Loucy (cell line): ENCODE measurements at regions not wholly inside any gene's neighbourhood (a gene's known extent, or its start where the extent isn't known, plus 50 kb on each side); places are given as distances from the start of the nearest gene placed in this dataset.

ENCODE experiments used
- H2AFZ ChIP-seq: fragments of 200-600 bp; sonication (generic); 2 replicates; pipeline ENCODE4 v1.6.0; 2016; ENCODE audit warnings: antibody characterized with exemption, mild to moderate bottlenecking, low read length, moderate library complexity
- H3F3A ChIP-seq: fragments of 200-600 bp; 2 replicates; pipeline ENCODE4 v1.6.0; 2016; ENCODE audit warnings: antibody characterized with exemption, low read depth, mild to moderate bottlenecking
- H3K27me3 ChIP-seq: fragments of 200-600 bp; sonication (generic); 2 replicates; pipeline ENCODE4 v1.6.1; 2014; ENCODE audit warnings: low read length, mild to moderate bottlenecking; ENCODE audit not compliant: insufficient read depth, poor library complexity, severe bottlenecking
- H3K36me3 ChIP-seq: fragments of 200-600 bp; sonication (generic); 2 replicates; pipeline ENCODE4 v1.6.1; 2016; ENCODE audit warnings: low read length; ENCODE audit not compliant: insufficient read depth
- H3K4me1 ChIP-seq: fragments of 200-600 bp; sonication (generic); 2 replicates; pipeline ENCODE4 v1.5.1; 2014; ENCODE audit warnings: low read length, mild to moderate bottlenecking; ENCODE audit not compliant: insufficient read depth, poor library complexity, severe bottlenecking
- H3K4me2 ChIP-seq: fragments of 200-600 bp; sonication (generic); 2 replicates; pipeline ENCODE4 v1.6.0; 2014; ENCODE audit warnings: antibody characterized with exemption, low read length, low read depth, mild to moderate bottlenecking; ENCODE audit not compliant: poor library complexity, severe bottlenecking
- H3K4me3 ChIP-seq: fragments of 200-600 bp; sonication (generic); 2 replicates; pipeline ENCODE4 v1.5.1; 2014; ENCODE audit warnings: low read length, mild to moderate bottlenecking, mixed read lengths; ENCODE audit not compliant: poor library complexity, severe bottlenecking
- H3K79me2 ChIP-seq: fragments of 200-600 bp; sonication (generic); 2 replicates; pipeline ENCODE4 v1.6.1; 2014; ENCODE audit warnings: low read length; ENCODE audit not compliant: insufficient read depth
- H3K9ac ChIP-seq: fragments of 200-600 bp; sonication (generic); 2 replicates; pipeline ENCODE4 v1.6.0; 2014; ENCODE audit warnings: mild to moderate bottlenecking, low read depth, low read length, moderate library complexity; ENCODE audit not compliant: poor library complexity, severe bottlenecking
- H3K9me2 ChIP-seq: fragments of 200-600 bp; sonication (generic); replicated peaks from 2 replicates; pipeline ENCODE4 v1.6.1; 2016; ENCODE audit warnings: low read depth, low read length, mixed read lengths
- H3K9me3 ChIP-seq: fragments of 200-600 bp; sonication (generic); 2 replicates; pipeline ENCODE4 v1.6.1; 2014; ENCODE audit warnings: mild to moderate bottlenecking, antibody characterized with exemption, low read length, low read depth; ENCODE audit not compliant: insufficient read depth
- H4K20me1 ChIP-seq: fragments of 200-600 bp; sonication (generic); 2 replicates; pipeline ENCODE4 v1.6.0; 2014; ENCODE audit warnings: antibody characterized with exemption, low read length, mild to moderate bottlenecking; ENCODE audit not compliant: insufficient read depth, poor library complexity, severe bottlenecking
- EZH2phosphoT487 ChIP-seq: fragments of 200-600 bp; IDR thresholded peaks from 2 replicates; pipeline ENCODE4 v1.6.1; 2018; ENCODE audit warnings: antibody characterized with exemption, mild to moderate bottlenecking, moderate library complexity, borderline replicate concordance
- TF ChIP-seq, protein P1 (sequence below): fragments of 200-600 bp; sonication (generic); conservative IDR thresholded peaks from 2 replicates; pipeline ENCODE4 v1.5.1; 2014; ENCODE audit warnings: mild to moderate bottlenecking, antibody characterized with exemption, low read length

DNA sequence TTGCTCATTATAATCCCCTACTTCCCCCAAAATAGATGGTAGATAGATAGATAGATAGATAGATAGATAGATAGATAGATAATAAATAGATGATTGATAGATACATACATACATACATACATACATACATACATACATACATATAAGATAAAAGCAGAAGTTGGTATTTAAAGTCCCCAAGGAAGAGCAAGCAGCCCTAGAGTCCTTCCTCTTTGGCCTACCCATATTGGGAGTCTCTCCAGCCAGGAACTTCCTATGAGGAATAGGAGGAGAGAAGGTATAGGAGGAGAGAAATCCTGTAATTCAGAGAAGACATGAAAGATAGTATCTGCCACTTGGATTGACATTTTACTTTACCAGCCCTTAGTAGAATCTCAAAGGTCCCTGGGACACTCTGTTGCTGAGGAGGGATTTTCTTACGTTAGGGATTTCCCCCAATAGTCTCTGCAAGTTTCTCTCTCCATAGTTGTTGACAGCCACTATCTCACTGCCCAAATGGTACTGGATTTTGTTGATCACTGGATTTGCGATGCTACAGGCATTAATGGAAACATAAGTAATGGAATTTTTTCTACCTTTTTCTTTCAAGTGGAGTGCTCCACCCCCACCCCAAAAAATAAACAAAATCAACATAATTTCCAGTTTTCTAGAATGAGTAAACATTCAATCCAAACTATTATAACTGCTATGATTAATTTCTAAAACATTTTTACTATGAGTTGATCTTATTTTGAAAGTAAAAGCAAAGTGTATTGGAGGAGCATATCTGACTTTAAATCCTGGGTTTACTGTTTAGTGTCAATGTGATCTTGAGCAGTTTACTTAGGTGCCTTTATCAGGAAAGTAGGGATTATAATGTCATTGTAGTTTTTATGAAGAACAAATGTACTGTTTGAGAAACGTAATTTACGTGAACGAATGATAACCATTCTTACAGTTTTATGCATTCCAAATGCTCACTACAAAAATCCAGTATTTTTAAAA lies 93.2 kb upstream of the TNFSF4 start:
- Histone ChIP-seq H2AFZ (no peak overlapping the region), H4K20me1 (no peaks in the 10 kb centered on the region), H3K9me3 (no peaks in the 10 kb centered on the region), H3F3A (no peaks in the 10 kb centered on the region), H3K36me3 (no peaks in the 10 kb centered on the region), H3K79me2 (no peaks in the 10 kb centered on the region), H3K4me3 (no peak overlapping the region), H3K4me1 (peaks cover 16% of the 10 kb centered on the region), H3K9ac (no peak overlapping the region), H3K27me3 (no peaks in the 10 kb centered on the region), H3K4me2 (no peak overlapping the region), H3K9me2 (no peaks in the 10 kb centered on the region)
- no peak for TF ChIP-seq EZH2phosphoT487
- TF ChIP-seq, protein P1, sequence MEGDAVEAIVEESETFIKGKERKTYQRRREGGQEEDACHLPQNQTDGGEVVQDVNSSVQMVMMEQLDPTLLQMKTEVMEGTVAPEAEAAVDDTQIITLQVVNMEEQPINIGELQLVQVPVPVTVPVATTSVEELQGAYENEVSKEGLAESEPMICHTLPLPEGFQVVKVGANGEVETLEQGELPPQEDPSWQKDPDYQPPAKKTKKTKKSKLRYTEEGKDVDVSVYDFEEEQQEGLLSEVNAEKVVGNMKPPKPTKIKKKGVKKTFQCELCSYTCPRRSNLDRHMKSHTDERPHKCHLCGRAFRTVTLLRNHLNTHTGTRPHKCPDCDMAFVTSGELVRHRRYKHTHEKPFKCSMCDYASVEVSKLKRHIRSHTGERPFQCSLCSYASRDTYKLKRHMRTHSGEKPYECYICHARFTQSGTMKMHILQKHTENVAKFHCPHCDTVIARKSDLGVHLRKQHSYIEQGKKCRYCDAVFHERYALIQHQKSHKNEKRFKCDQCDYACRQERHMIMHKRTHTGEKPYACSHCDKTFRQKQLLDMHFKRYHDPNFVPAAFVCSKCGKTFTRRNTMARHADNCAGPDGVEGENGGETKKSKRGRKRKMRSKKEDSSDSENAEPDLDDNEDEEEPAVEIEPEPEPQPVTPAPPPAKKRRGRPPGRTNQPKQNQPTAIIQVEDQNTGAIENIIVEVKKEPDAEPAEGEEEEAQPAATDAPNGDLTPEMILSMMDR, result no peak

DNA sequence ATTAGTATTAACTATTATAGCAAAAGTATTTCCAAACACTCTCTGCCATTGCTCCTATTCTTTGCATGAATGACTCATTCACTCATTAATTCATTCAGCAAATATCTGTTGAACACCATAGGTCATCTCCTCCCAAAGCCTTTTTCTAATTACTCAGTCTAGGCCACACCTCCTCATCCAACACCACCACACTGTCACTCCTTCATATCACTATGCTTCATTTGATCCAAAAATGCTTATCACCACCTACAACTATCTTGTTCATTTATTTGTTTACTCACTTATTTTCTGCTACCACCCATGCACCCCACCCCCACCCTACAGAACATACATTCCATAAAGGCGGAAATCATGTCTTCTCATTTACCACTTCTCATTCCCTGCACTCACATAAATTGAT lies 94.4 kb upstream of the TNFSF4 start:
- Histone ChIP-seq H3F3A (no peaks in the 10 kb centered on the region), H3K9ac (no peak overlapping the region), H3K4me2 (no peak overlapping the region), H4K20me1 (no peaks in the 10 kb centered on the region), H3K79me2 (no peaks in the 10 kb centered on the region), H3K4me3 (no peak overlapping the region), H3K9me2 (no peaks in the 10 kb centered on the region), H3K36me3 (no peaks in the 10 kb centered on the region), H3K9me3 (no peaks in the 10 kb centered on the region), H2AFZ (no peak overlapping the region), H3K4me1 (peaks cover 16% of the 10 kb centered on the region), H3K27me3 (no peaks in the 10 kb centered on the region)
- TF ChIP-seq, protein P1, result no peak
- TF ChIP-seq EZH2phosphoT487, result no peak

DNA sequence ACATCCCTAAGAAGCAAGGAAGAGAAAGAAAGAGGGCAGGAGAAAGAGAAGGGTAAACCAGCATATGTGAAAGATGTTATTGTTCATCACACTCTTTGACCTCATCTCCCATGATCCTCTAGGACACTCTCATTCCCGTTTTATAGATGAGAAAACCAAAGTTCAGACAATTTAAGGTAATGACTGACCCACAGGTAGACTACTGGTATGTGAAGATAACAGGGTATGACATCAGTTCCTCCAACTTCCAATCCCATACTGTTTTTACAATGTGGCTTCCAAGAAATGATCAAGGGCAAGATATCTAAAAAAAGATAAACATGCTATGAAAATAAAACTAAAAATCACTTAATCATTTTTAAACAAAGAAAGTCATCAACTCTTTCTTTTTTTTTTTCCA lies 95.2 kb upstream of the TNFSF4 start:
- Histone ChIP-seq H3K27me3 (no peaks in the 10 kb centered on the region), H3K4me3 (no peak overlapping the region), H3F3A (no peaks in the 10 kb centered on the region), H3K9me2 (no peaks in the 10 kb centered on the region), H4K20me1 (no peaks in the 10 kb centered on the region), H3K36me3 (no peaks in the 10 kb centered on the region), H3K4me2 (no peak overlapping the region), H3K4me1 (peaks cover 13% of the 10 kb centered on the region), H2AFZ (no peak overlapping the region), H3K9ac (no peak overlapping the region), H3K79me2 (no peaks in the 10 kb centered on the region), H3K9me3 (no peaks in the 10 kb centered on the region)
- TF ChIP-seq, protein P1, result no peak
- TF ChIP-seq EZH2phosphoT487, result no peak
